ENCODE measurements at regions not wholly inside any gene's neighbourhood (a gene's known extent, or its start where the extent isn't known, plus 50 kb on each side); places are given as distances from the start of the nearest gene placed in this dataset.

- Histone ChIP-seq H3K27me3 (ENCODE audit: control insufficient read depth, extremely low read depth, insufficient read depth, low read length) (no peaks in the 10 kb centered on the region), H3K9me3 (ENCODE audit: control insufficient read depth, low read depth, low read length) (no peaks in the 10 kb centered on the region), H3K4me2 (ENCODE audit: control insufficient read depth, extremely low read depth, insufficient read depth, low read depth, low read length) (no peak overlapping the region), H3K4me3 (ENCODE audit: control insufficient read depth in 2 of 3, extremely low read depth in 1 of 3, insufficient read depth in 2 of 3, low read depth in 1 of 3, low read length in 3 of 3) (no peak overlapping the region), H3K79me2 (ENCODE audit: control insufficient read depth, insufficient read depth, low read length) (no peaks in the 10 kb centered on the region), H3K4me1 (ENCODE audit: control insufficient read depth, extremely low read depth, insufficient read depth, low read length) (no peaks in the 10 kb centered on the region), H3K36me3 (ENCODE audit: control insufficient read depth in 2 of 2, extremely low read depth in 1 of 2, insufficient read depth in 2 of 2, low read length in 2 of 2) (no peaks in the 10 kb centered on the region), H3K27ac (ENCODE audit: control insufficient read depth, insufficient read depth, low read length) (no peak overlapping the region), H4K20me1 (ENCODE audit: control insufficient read depth, extremely low read depth, insufficient read depth, low read length) (no peaks in the 10 kb centered on the region), H2AFZ (ENCODE audit: control insufficient read depth, low read length) (no peak overlapping the region), H3K9ac (ENCODE audit: control insufficient read depth, extremely low read depth, insufficient read depth, low read length) (no peak overlapping the region), H3K9me1 (ENCODE audit: control insufficient read depth, extremely low read depth, insufficient read depth, low read length) (no peaks in the 10 kb centered on the region)
- no peak for TF ChIP-seq CTCF (optimal IDR thresholded peaks at IDR 0.05 in 1 of 3, IDR thresholded peaks at IDR 0.05 in 1 of 3, conservative IDR thresholded peaks at IDR 0.05 in 1 of 3; ENCODE audit: extremely low read depth in 1 of 3, insufficient read depth in 2 of 3, low read length in 3 of 3)
- TF ChIP-seq EZH2 (IDR thresholded peaks at IDR 0.05; ENCODE audit: low read length) = no peak
- no peak for FAIRE-seq
- dilution Hi-C loops (cut with MboI; ENCODE audit: extremely low pct_ligation_motif_present, low sequenced_read_pairs) = no loop called here
- no peak for DNase-seq (ENCODE audit: low read depth, low spot score)
Observed at GRCh38 chr5:57939771-57940170, 457.2 kb upstream of the ACTBL2 start.

- no peaks in the 10 kb centered on the region for H3K9me1 ChIP-seq (ENCODE audit: control insufficient read depth, extremely low read depth, insufficient read depth, low read length)
- dilution Hi-C loops (cut with MboI; ENCODE audit: extremely low pct_ligation_motif_present, low sequenced_read_pairs) = no loop called here
- H3K4me3 ChIP-seq (ENCODE audit: control insufficient read depth in 2 of 3, extremely low read depth in 1 of 3, insufficient read depth in 2 of 3, low read depth in 1 of 3, low read length in 3 of 3) = no peak overlapping the region
- H3K9me3 ChIP-seq (ENCODE audit: control insufficient read depth, low read depth, low read length) = no peaks in the 10 kb centered on the region
- H3K27me3 ChIP-seq (ENCODE audit: control insufficient read depth, extremely low read depth, insufficient read depth, low read length) = no peaks in the 10 kb centered on the region
- H2AFZ ChIP-seq (ENCODE audit: control insufficient read depth, low read length) = no peak overlapping the region
- H3K4me1 ChIP-seq (ENCODE audit: control insufficient read depth, extremely low read depth, insufficient read depth, low read length) = no peaks in the 10 kb centered on the region
- no peaks in the 10 kb centered on the region for H4K20me1 ChIP-seq (ENCODE audit: control insufficient read depth, extremely low read depth, insufficient read depth, low read length)
- no peak overlapping the region for H3K27ac ChIP-seq (ENCODE audit: control insufficient read depth, insufficient read depth, low read length)
- H3K4me2 ChIP-seq (ENCODE audit: control insufficient read depth, extremely low read depth, insufficient read depth, low read depth, low read length) = no peak overlapping the region
- H3K9ac ChIP-seq (ENCODE audit: control insufficient read depth, extremely low read depth, insufficient read depth, low read length) = no peak overlapping the region
- no peaks in the 10 kb centered on the region for H3K36me3 ChIP-seq (ENCODE audit: control insufficient read depth in 2 of 2, extremely low read depth in 1 of 2, insufficient read depth in 2 of 2, low read length in 2 of 2)
- no peaks in the 10 kb centered on the region for H3K79me2 ChIP-seq (ENCODE audit: control insufficient read depth, insufficient read depth, low read length)
- FAIRE-seq (no peak), DNase-seq (ENCODE audit: low read depth, low spot score) (no peak)
- no peak for TF ChIP-seq EZH2 (IDR thresholded peaks at IDR 0.05; ENCODE audit: low read length)
- no peak for TF ChIP-seq CTCF (optimal IDR thresholded peaks at IDR 0.05 in 1 of 3, IDR thresholded peaks at IDR 0.05 in 1 of 3, conservative IDR thresholded peaks at IDR 0.05 in 1 of 3; ENCODE audit: extremely low read depth in 1 of 3, insufficient read depth in 2 of 3, low read length in 3 of 3)
Observed at GRCh38 chr5:57939335-57939734, 456.7 kb upstream of the ACTBL2 start.
